ENCODE measurements at regions not wholly inside any gene's neighbourhood (a gene's known extent, or its start where the extent isn't known, plus 50 kb on each side); places are given as distances from the start of the nearest gene placed in this dataset.

DNA sequence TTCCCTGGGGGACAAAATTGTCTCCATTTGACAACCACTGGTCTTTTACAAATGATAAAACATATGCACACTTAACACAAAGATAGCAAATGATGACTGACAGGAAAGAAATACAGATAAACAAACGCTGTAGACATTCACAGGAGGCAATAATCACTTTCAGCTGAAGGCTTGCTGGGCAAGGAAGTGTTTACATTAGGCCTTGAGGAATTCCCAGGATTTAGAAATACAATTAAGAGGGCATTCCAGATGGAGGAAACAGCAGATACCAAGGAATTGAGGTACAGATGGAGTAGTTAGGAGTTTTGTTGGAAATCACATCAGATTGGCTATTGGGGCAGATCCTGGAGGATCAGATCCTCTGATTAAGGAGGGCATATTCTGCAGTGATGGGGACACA, 93.9 kb downstream of the DYRK2 start:
- TF ChIP-seq, protein P1, sequence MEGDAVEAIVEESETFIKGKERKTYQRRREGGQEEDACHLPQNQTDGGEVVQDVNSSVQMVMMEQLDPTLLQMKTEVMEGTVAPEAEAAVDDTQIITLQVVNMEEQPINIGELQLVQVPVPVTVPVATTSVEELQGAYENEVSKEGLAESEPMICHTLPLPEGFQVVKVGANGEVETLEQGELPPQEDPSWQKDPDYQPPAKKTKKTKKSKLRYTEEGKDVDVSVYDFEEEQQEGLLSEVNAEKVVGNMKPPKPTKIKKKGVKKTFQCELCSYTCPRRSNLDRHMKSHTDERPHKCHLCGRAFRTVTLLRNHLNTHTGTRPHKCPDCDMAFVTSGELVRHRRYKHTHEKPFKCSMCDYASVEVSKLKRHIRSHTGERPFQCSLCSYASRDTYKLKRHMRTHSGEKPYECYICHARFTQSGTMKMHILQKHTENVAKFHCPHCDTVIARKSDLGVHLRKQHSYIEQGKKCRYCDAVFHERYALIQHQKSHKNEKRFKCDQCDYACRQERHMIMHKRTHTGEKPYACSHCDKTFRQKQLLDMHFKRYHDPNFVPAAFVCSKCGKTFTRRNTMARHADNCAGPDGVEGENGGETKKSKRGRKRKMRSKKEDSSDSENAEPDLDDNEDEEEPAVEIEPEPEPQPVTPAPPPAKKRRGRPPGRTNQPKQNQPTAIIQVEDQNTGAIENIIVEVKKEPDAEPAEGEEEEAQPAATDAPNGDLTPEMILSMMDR (IDR thresholded peaks at IDR 0.05): no peak
- TF ChIP-seq POLR2A (IDR thresholded peaks at IDR 0.05) (no peak), EP300 (IDR thresholded peaks at IDR 0.05) (no peak)
